Prostate gland (tissue), 2 donors: ENCODE measurements at regions not wholly inside any gene's neighbourhood (a gene's known extent, or its start where the extent isn't known, plus 50 kb on each side); places are given as distances from the start of the nearest gene placed in this dataset.

ENCODE experiments used
- DNase-seq: peaks from one replicate; pipeline ENCODE4 v3.0.0-alpha.2; 2019; ENCODE audit warnings: low spot score
- H3K27ac ChIP-seq, 2 donors: fragments of 200-600 bp; sonication (generic); 2 replicates each; pipeline ENCODE4 v1.5.1; 2017 to 2019
- H3K27me3 ChIP-seq: fragments of 200-600 bp; sonication (generic); replicated peaks from 2 replicates; pipeline ENCODE4 v1.5.1; 2019; ENCODE audit not compliant: insufficient read depth
- H3K36me3 ChIP-seq, 2 donors: fragments of 200-600 bp; sonication (generic); 1 replicate in 1 of 2; 2 replicates in 1 of 2; pipeline versions ENCODE4 v1.5.1 to v1.8.1; 2017 to 2019
- H3K4me1 ChIP-seq: fragments of 200-600 bp; sonication (generic); replicated peaks from 2 replicates; pipeline ENCODE4 v1.5.1; 2019
- H3K4me3 ChIP-seq, 2 donors: fragments of 200-600 bp; sonication (generic); 2 replicates each; pipeline ENCODE4 v1.5.1; 2017 to 2019
- H3K9me3 ChIP-seq: fragments of 200-600 bp; sonication (generic); 2 replicates; pipeline ENCODE4 v1.5.1; 2017
- CTCF ChIP-seq, 4 experiments: fragments of 200-600 bp in 2 of 4; fragments of 450-650 bp in 2 of 4; sonication (generic) in 2 of 4; IDR thresholded peaks; 1 replicate in 3 of 4; 2 replicates in 1 of 4; pipeline ENCODE4 v1.5.1; 2016 to 2019; ENCODE audit warnings: antibody characterized with exemption in 4 of 4, mild to moderate bottlenecking in 2 of 4, moderate library complexity in 2 of 4
- POLR2A ChIP-seq: fragments of 450-650 bp; IDR thresholded peaks from one replicate; pipeline ENCODE4 v1.6.1; 2016; ENCODE audit warnings: antibody characterized with exemption, mild to moderate bottlenecking
- POLR2AphosphoS5 ChIP-seq: sonication (generic); formaldehyde crosslinking; IDR thresholded peaks from one replicate; pipeline ENCODE4 v1.6.1; 2017; ENCODE audit warnings: antibody characterized with exemption
- WGBS: methylation state at CpG from one replicate; pipeline ENCODE4 v1.1.5; 2018; 5-methylcytosine and 5-hydroxymethylcytosine counted together
- intact Hi-C: fragments of 100-400 bp; cut with DNase I; formaldehyde crosslinking; loops from one replicate; pipeline ENCODE4 v1.14.2; 2022

- no peaks in the 10 kb centered on the region for H3K9me3 ChIP-seq
- no peak overlapping the region for H3K4me3 ChIP-seq
- DNase-seq = peak; percentile 49
- no peak for TF ChIP-seq POLR2A
- TF ChIP-seq CTCF (IDR thresholded peaks at IDR 0.05) = no peak
- no peak for TF ChIP-seq POLR2AphosphoS5
- no peaks in the 10 kb centered on the region for H3K4me1 ChIP-seq
- 32% methylated on average over 11 of the region's 11 CpGs for WGBS
- intact Hi-C loops = no loop called here
- no peak overlapping the region for H3K27ac ChIP-seq
- no peaks in the 10 kb centered on the region for H3K36me3 ChIP-seq
- H3K27me3 ChIP-seq = no peaks in the 10 kb centered on the region
Measured at GRCh38 chr6:1087154-1087843, 224.6 kb upstream of the FOXQ1 start.

GRCh38 chr6:1086446-1087153 is 225.3 kb upstream of the FOXQ1 start:
- no peak for TF ChIP-seq POLR2AphosphoS5
- no peak for TF ChIP-seq CTCF (IDR thresholded peaks at IDR 0.05)
- TF ChIP-seq POLR2A = no peak
- Histone ChIP-seq H3K27ac (no peak overlapping the region), H3K9me3 (no peaks in the 10 kb centered on the region), H3K36me3 (no peaks in the 10 kb centered on the region), H3K4me3 (no peak overlapping the region), H3K4me1 (no peaks in the 10 kb centered on the region), H3K27me3 (no peaks in the 10 kb centered on the region)
- 78% methylated on average over 10 of the region's 10 CpGs for WGBS
- intact Hi-C loops = no loop called here
- no peak for DNase-seq

GRCh38 chr6:1082285-1082935 is 229.5 kb upstream of the FOXQ1 start:
- Histone ChIP-seq H3K36me3 (no peaks in the 10 kb centered on the region), H3K4me3 (no peak overlapping the region), H3K9me3 (no peaks in the 10 kb centered on the region), H3K4me1 (no peaks in the 10 kb centered on the region), H3K27ac (no peak overlapping the region), H3K27me3 (no peaks in the 10 kb centered on the region)
- DNase-seq = no peak
- intact Hi-C loops = no loop called here
- TF ChIP-seq CTCF (IDR thresholded peaks at IDR 0.05) (no peak), POLR2AphosphoS5 (no peak), POLR2A (no peak)
- 67% methylated on average over 11 of the region's 11 CpGs for WGBS

GRCh38 chr6:1081551-1082284 is 230.2 kb upstream of the FOXQ1 start:
- Histone ChIP-seq H3K27ac (no peak overlapping the region), H3K4me3 (no peak overlapping the region), H3K27me3 (no peaks in the 10 kb centered on the region), H3K4me1 (no peaks in the 10 kb centered on the region), H3K36me3 (no peaks in the 10 kb centered on the region), H3K9me3 (no peaks in the 10 kb centered on the region)
- no peak for TF ChIP-seq CTCF (IDR thresholded peaks at IDR 0.05)
- TF ChIP-seq POLR2A = no peak
- TF ChIP-seq POLR2AphosphoS5 = no peak
- intact Hi-C loops = no loop called here
- DNase-seq = no peak
- 51% methylated on average over 7 of the region's 7 CpGs for WGBS
